Mammary epithelial cell (primary cell): ENCODE measurements at regions not wholly inside any gene's neighbourhood (a gene's known extent, or its start where the extent isn't known, plus 50 kb on each side); places are given as distances from the start of the nearest gene placed in this dataset.

Source experiments
- EZH2 ChIP-seq: IDR thresholded peaks from 2 replicates; pipeline ENCODE4 v1.6.1; 2012; ENCODE audit warnings: low read length, inconsistent platforms, borderline replicate concordance
- TF ChIP-seq, protein P1 (sequence below), 2 donors: IDR thresholded peaks in 1 of 2; conservative IDR thresholded peaks in 1 of 2; 2 replicates each; pipeline ENCODE4 v1.5.1; 2011 to 2012; ENCODE audit warnings: inconsistent platforms in 2 of 2, low read length in 2 of 2, mild to moderate bottlenecking in 2 of 2, control low read depth in 1 of 2, low read depth in 1 of 2; ENCODE audit not compliant: insufficient read depth in 1 of 2; ENCODE audit errors: extremely low read depth in 1 of 2

DNA sequence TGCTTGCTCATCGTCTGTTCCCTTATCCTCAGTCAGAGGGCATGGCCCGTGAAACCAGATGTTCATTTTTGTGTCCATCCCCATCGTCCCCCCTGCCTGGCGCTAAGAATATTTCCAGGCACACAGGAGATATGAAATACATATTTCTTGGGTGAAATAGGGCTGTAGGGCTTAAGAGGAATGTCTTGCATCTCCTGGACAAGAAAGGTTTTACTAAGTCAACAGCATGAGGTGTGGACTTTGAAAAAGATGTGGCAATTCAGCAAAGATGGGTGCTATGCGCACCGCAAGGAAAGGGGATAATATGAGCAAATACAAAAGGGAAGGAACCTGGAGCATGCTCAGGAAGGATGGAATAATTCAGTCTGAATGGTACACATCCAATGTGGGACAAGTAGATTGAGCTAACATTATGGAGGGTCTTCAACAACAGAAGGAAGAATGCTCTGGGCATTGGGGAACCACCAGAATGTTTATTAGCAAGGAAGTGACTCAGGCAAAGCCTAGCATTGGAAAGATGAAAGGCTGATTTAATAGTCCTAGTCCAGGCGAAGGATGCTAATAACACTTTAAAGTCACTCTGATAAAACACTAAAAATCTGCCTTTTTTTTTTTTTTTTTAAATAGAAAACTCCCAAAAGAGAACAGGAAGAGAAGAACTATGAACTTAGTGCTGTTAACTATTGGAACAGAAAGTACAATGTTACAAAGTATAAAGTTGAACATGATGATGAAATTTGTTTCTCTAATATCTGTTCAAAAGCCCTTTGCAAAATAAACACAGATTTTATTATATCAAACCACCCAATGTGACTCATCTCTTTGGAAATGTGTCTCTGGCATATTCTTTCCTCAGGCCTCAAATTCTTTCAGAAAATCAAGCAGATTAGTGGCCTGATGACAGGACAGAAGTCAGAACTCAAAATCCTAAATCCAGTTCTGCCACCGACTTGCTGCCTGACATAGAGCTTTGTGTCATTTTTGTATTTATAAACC, 449.5 kb downstream of the BCAT1 start:
- TF ChIP-seq EZH2 = no peak
- TF ChIP-seq, protein P1, sequence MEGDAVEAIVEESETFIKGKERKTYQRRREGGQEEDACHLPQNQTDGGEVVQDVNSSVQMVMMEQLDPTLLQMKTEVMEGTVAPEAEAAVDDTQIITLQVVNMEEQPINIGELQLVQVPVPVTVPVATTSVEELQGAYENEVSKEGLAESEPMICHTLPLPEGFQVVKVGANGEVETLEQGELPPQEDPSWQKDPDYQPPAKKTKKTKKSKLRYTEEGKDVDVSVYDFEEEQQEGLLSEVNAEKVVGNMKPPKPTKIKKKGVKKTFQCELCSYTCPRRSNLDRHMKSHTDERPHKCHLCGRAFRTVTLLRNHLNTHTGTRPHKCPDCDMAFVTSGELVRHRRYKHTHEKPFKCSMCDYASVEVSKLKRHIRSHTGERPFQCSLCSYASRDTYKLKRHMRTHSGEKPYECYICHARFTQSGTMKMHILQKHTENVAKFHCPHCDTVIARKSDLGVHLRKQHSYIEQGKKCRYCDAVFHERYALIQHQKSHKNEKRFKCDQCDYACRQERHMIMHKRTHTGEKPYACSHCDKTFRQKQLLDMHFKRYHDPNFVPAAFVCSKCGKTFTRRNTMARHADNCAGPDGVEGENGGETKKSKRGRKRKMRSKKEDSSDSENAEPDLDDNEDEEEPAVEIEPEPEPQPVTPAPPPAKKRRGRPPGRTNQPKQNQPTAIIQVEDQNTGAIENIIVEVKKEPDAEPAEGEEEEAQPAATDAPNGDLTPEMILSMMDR (conservative IDR thresholded peaks at IDR 0.05 in 1 of 2, IDR thresholded peaks at IDR 0.05 in 1 of 2; ENCODE audit: extremely low read depth in 1 of 2, insufficient read depth in 1 of 2, low read depth in 1 of 2, low read length in 2 of 2) = no peak
